BLaER1 (cell line): ENCODE measurements at regions not wholly inside any gene's neighbourhood (a gene's known extent, or its start where the extent isn't known, plus 50 kb on each side); places are given as distances from the start of the nearest gene placed in this dataset.
A peak's percentile ranks its signal among the peaks of the same experiment; 100 is the strongest.

Experiments used
- H3K27ac ChIP-seq: shearing (Covaris generic); formaldehyde crosslinking; 2 replicates; pipeline ENCODE4 v1.8.1; 2022
- H3K27me3 ChIP-seq: shearing (Covaris generic); formaldehyde crosslinking; 2 replicates; pipeline ENCODE4 v1.8.1; 2022
- H3K36me3 ChIP-seq: shearing (Covaris generic); formaldehyde crosslinking; 2 replicates; pipeline ENCODE4 v1.8.1; 2022
- H3K4me1 ChIP-seq: shearing (Covaris generic); formaldehyde crosslinking; 2 replicates; pipeline ENCODE4 v1.8.1; 2022
- H3K4me2 ChIP-seq: shearing (Covaris generic); formaldehyde crosslinking; 2 replicates; pipeline ENCODE4 v1.8.1; 2022
- H3K4me3 ChIP-seq: shearing (Covaris generic); formaldehyde crosslinking; 2 replicates; pipeline ENCODE4 v1.8.1; 2022
- H3K9ac ChIP-seq: shearing (Covaris generic); formaldehyde crosslinking; 2 replicates; pipeline ENCODE4 v1.8.1; 2022
- H3K9me3 ChIP-seq: shearing (Covaris generic); formaldehyde crosslinking; 2 replicates; pipeline ENCODE4 v1.8.1; 2022
- H4K20me1 ChIP-seq: shearing (Covaris generic); formaldehyde crosslinking; 2 replicates; pipeline ENCODE4 v1.8.1; 2022
- Cebpa-rat ChIP-seq: shearing (Covaris generic); IDR thresholded peaks from 2 replicates; pipeline ENCODE4 v1.8.1; 2022

GRCh38 chr18:8962855-8963635, 139.5 kb upstream of the NDUFV2 start:
- Histone ChIP-seq H3K4me3 (no peak overlapping the region), H3K36me3 (no peaks in the 10 kb centered on the region), H3K9me3 (peaks cover 5% of the 10 kb centered on the region; the same call in 1 of the 2 replicates), H4K20me1 (no peaks in the 10 kb centered on the region), H3K9ac (no peak overlapping the region), H3K27ac (no peak overlapping the region), H3K4me2 (no peak overlapping the region), H3K4me1 (peaks cover 9% of the 10 kb centered on the region), H3K27me3 (no peaks in the 10 kb centered on the region)
- TF ChIP-seq Cebpa-rat: no peak

DNA sequence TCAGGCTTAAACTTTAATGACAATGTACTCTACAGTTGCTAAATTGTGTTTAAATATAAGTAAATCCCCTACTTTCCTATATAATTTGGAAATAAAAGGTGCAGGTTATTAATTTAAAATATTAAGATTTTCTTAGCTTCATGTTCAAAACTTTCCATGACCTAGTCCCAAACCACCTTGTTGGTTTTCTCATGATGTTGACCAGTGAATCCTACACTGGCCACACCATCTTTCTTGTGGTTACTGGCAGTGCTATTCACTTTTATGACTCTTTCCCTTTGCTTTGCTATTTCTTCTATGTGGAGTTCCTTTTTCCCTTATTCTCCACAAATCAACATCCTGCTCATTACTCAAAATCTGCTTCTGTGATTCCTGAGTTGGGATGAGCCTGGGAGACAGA, 138.6 kb upstream of the NDUFV2 start:
- Histone ChIP-seq H3K27me3 (no peaks in the 10 kb centered on the region), H3K9ac (no peak overlapping the region), H3K9me3 (peaks cover 3% of the 10 kb centered on the region; the same call in 1 of the 2 replicates), H3K4me1 (peaks cover 9% of the 10 kb centered on the region), H3K4me3 (no peak overlapping the region), H3K36me3 (no peaks in the 10 kb centered on the region), H4K20me1 (no peaks in the 10 kb centered on the region), H3K27ac (no peak overlapping the region), H3K4me2 (no peak overlapping the region)
- TF ChIP-seq Cebpa-rat: no peak

- no peak overlapping the region for H3K4me3 ChIP-seq
Measured at GRCh38 chr18:8965398-8965797, 137.1 kb upstream of the NDUFV2 start.

DNA sequence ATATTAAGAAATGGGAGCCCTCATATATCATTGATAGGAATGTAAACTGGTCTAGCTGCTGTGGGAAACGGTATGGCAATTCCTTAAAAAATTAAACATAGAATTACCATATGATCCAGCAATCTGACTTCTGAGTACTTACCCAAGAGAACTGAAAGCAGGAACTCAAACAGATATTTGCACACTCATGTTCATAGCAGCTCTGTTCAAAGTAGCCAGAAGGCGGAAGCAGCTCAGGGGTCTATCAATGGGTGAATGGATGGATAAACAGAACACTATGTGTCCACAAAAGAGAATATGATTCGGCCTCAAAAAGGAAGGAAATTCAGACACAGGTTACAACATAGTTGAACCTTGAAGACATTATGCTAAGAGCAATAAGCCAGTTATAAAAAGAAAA, 135.7 kb upstream of the NDUFV2 start:
- Histone ChIP-seq H3K36me3 (no peaks in the 10 kb centered on the region), H3K4me2 (no peak overlapping the region), H4K20me1 (no peaks in the 10 kb centered on the region), H3K27ac (no peak overlapping the region), H3K9me3 (no peaks in the 10 kb centered on the region; the same call in none of the 2 replicates), H3K27me3 (no peaks in the 10 kb centered on the region), H3K9ac (no peak overlapping the region), H3K4me3 (no peak overlapping the region), H3K4me1 (peaks cover 13% of the 10 kb centered on the region)
- no peak for TF ChIP-seq Cebpa-rat

More at GRCh38 chr18:8965398-8965797, 137.1 kb upstream of the NDUFV2 start:
- Histone ChIP-seq H3K36me3 (no peaks in the 10 kb centered on the region), H3K4me2 (no peak overlapping the region), H4K20me1 (no peaks in the 10 kb centered on the region), H3K27me3 (no peaks in the 10 kb centered on the region), H3K27ac (no peak overlapping the region), H3K9ac (no peak overlapping the region), H3K4me1 (peaks cover 4% of the 10 kb centered on the region), H3K9me3 (no peaks in the 10 kb centered on the region; the same call in 1 of the 2 replicates)
- no peak for TF ChIP-seq Cebpa-rat

- Histone ChIP-seq H3K9ac (no peak overlapping the region), H4K20me1 (no peaks in the 10 kb centered on the region), H3K4me3 (no peak overlapping the region), H3K4me1 (peaks cover 18% of the 10 kb centered on the region), H3K9me3 (no peaks in the 10 kb centered on the region; the same call in none of the 2 replicates), H3K36me3 (no peaks in the 10 kb centered on the region), H3K27me3 (no peaks in the 10 kb centered on the region), H3K4me2 (no peak overlapping the region), H3K27ac (no peak overlapping the region)
- no peak for TF ChIP-seq Cebpa-rat
Measured at GRCh38 chr18:8967573-8967972, 134.9 kb upstream of the NDUFV2 start.

DNA sequence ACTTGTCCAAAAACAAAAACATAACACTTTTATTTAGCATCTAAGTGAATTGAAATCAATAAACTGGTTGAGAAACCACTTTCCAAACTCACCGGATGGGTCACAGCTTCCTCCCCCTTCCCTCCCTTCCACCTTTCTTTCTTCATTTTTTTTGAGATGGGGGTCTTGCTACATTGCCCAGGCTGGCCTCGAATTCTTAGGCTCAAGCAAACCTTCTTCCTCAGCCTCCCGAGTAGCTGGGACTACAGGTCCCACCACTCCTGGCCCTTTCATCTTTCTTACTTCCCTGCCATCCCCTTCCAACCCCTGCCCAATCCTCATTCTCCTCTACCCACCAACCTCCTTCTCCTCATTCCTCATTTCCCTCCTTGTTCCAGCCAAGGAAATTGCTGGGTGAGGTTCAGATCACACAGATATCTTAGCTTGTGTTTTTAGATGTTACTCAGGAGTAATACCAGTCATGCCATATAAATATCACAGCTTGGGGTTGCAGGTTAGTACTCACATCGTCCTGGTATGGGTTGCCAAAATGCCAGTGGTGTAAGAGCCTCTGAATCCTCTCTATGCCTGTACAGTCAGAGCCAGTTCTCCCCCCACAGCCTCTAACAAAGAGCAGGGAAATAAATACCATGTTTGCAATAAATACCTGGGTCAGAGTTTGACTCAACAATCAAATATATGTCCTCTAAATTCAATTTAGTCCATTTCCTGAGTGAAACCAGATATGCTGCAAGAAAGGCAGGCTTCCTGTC, 132.7 kb upstream of the NDUFV2 start:
- no peak overlapping the region for H3K4me3 ChIP-seq
- no peaks in the 10 kb centered on the region for H3K36me3 ChIP-seq
- no peak overlapping the region for H3K9ac ChIP-seq
- no peaks in the 10 kb centered on the region for H3K27me3 ChIP-seq
- peaks cover 17% of the 10 kb centered on the region for H3K9me3 ChIP-seq
- TF ChIP-seq Cebpa-rat: no peak
- H3K4me2 ChIP-seq: peak overlapping the region; percentile 31
- peak overlapping the region; percentile 36; the same call in 1 of the 2 replicates for H3K27ac ChIP-seq
- H4K20me1 ChIP-seq: no peaks in the 10 kb centered on the region
- H3K4me1 ChIP-seq: peaks cover 18% of the 10 kb centered on the region

- Histone ChIP-seq H3K9me3 (peaks cover 17% of the 10 kb centered on the region), H3K9ac (no peak overlapping the region)
Measured at GRCh38 chr18:8970843-8971242, 131.7 kb upstream of the NDUFV2 start.

DNA sequence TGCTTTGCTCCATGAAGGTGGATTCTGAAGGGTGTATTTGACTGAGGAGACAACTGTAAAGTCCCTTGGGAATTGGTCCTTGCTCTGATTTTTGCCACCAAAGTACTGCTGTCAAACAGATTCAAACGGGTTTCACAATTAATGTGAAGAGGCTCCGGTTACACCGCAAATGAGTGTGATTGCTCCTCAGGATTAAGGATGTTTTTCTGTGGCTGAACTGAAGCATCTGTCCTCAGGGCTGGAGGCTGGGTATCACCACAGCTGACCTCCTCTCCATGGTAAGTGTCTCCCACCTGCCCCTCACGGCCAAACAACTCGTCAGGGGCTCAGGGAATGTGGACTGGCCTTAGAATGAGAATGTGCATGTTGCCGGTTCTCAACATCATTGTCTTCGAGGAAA, 130.4 kb upstream of the NDUFV2 start:
- H3K4me1 ChIP-seq: peaks cover 35% of the 10 kb centered on the region
- H3K4me3 ChIP-seq: no peak overlapping the region
- H3K9me3 ChIP-seq: peaks cover 17% of the 10 kb centered on the region
- H4K20me1 ChIP-seq: no peaks in the 10 kb centered on the region
- no peak overlapping the region; the same call in 1 of the 2 replicates for H3K4me2 ChIP-seq
- H3K9ac ChIP-seq: no peak overlapping the region
- no peaks in the 10 kb centered on the region for H3K27me3 ChIP-seq
- H3K27ac ChIP-seq: no peak overlapping the region
- H3K36me3 ChIP-seq: no peaks in the 10 kb centered on the region
- no peak for TF ChIP-seq Cebpa-rat

More at GRCh38 chr18:8970843-8971242, 131.7 kb upstream of the NDUFV2 start:
- Histone ChIP-seq H3K4me1 (peaks cover 22% of the 10 kb centered on the region), H4K20me1 (no peaks in the 10 kb centered on the region), H3K4me2 (peak overlapping the region; percentile 31), H3K36me3 (no peaks in the 10 kb centered on the region), H3K27ac (peak overlapping the region; percentile 36; the same call in 1 of the 2 replicates), H3K4me3 (no peak overlapping the region), H3K27me3 (no peaks in the 10 kb centered on the region)
- no peak for TF ChIP-seq Cebpa-rat

- Histone ChIP-seq H3K27ac (no peak overlapping the region), H3K4me2 (no peak overlapping the region), H3K4me3 (no peak overlapping the region), H4K20me1 (no peaks in the 10 kb centered on the region), H3K36me3 (no peaks in the 10 kb centered on the region), H3K9ac (no peak overlapping the region), H3K9me3 (peaks cover 17% of the 10 kb centered on the region), H3K4me1 (peaks cover 56% of the 10 kb centered on the region), H3K27me3 (no peaks in the 10 kb centered on the region)
- TF ChIP-seq Cebpa-rat: no peak
Measured at GRCh38 chr18:8974279-8974678, 128.2 kb upstream of the NDUFV2 start.

- no peak overlapping the region for H3K27ac ChIP-seq
- H3K9ac ChIP-seq: no peak overlapping the region
- no peaks in the 10 kb centered on the region for H4K20me1 ChIP-seq
- H3K4me2 ChIP-seq: no peak overlapping the region
- TF ChIP-seq Cebpa-rat: no peak
- no peaks in the 10 kb centered on the region for H3K27me3 ChIP-seq
- H3K9me3 ChIP-seq: peaks cover 17% of the 10 kb centered on the region
- H3K4me1 ChIP-seq: peaks cover 61% of the 10 kb centered on the region
- H3K36me3 ChIP-seq: no peaks in the 10 kb centered on the region
- no peak overlapping the region for H3K4me3 ChIP-seq
Measured at GRCh38 chr18:8974696-8975095, 127.8 kb upstream of the NDUFV2 start.
